Colonic mucosa (tissue), 4 donors: ENCODE measurements at regions not wholly inside any gene's neighbourhood (a gene's known extent, or its start where the extent isn't known, plus 50 kb on each side); places are given as distances from the start of the nearest gene placed in this dataset.

Source experiments
- DNase-seq: peaks from one replicate; pipeline ENCODE4 v3.0.0-alpha.2; 2020
- H3K27ac ChIP-seq: fragments of 200-600 bp; one replicate; pipeline ENCODE4 v1.8.0; 2021
- H3K27me3 ChIP-seq: fragments of 200-600 bp; one replicate; pipeline ENCODE4 v1.8.0; 2021
- H3K36me3 ChIP-seq: fragments of 200-600 bp; one replicate; pipeline ENCODE4 v1.8.0; 2021
- H3K4me1 ChIP-seq: fragments of 200-600 bp; one replicate; pipeline ENCODE4 v1.8.0; 2021; ENCODE audit warnings: mild to moderate bottlenecking
- H3K4me3 ChIP-seq: fragments of 200-600 bp; one replicate; pipeline ENCODE4 v1.8.0; 2021
- H3K9ac ChIP-seq, 2 donors: one replicate each; pipeline ENCODE4 v1.7.0; 2013; ENCODE audit warnings: control low read depth in 2 of 2, low read depth in 2 of 2, low read length in 2 of 2
- H3K9me3 ChIP-seq: fragments of 200-600 bp; one replicate; pipeline ENCODE4 v1.8.0; 2021
- CTCF ChIP-seq: fragments of 200-600 bp; IDR thresholded peaks from one replicate; pipeline ENCODE4 v1.8.0; 2022; ENCODE audit warnings: antibody characterized with exemption, mild to moderate bottlenecking
- intact Hi-C: fragments of 100-400 bp; cut with DNase I; formaldehyde crosslinking; loops from one replicate; pipeline ENCODE4 v1.14.1; 2022
- donor health status: healthy.
- donor health status: DM: no; HTN: no; CAD: no.
- donor health status: DM: no; HTN: no; CAD: no.

GRCh38 chr3:10712121-10712520, 103.9 kb upstream of the SLC6A11 start:
- Histone ChIP-seq H3K4me3 (no peak overlapping the region), H3K27me3 (peaks cover 16% of the 10 kb centered on the region), H3K36me3 (no peaks in the 10 kb centered on the region), H3K4me1 (no peaks in the 10 kb centered on the region), H3K27ac (no peak overlapping the region), H3K9me3 (no peaks in the 10 kb centered on the region), H3K9ac (no peak overlapping the region)
- no peak for TF ChIP-seq CTCF
- intact Hi-C loops: no loop called here
- DNase-seq: no peak

- H3K4me1 ChIP-seq: no peaks in the 10 kb centered on the region
- peaks cover 5% of the 10 kb centered on the region for H3K27me3 ChIP-seq
- no peaks in the 10 kb centered on the region for H3K9me3 ChIP-seq
- no peak overlapping the region for H3K4me3 ChIP-seq
- intact Hi-C loops: no loop called here
- no peak for TF ChIP-seq CTCF
- no peak overlapping the region for H3K27ac ChIP-seq
- DNase-seq: no peak
- H3K9ac ChIP-seq: no peak overlapping the region
- H3K36me3 ChIP-seq: no peaks in the 10 kb centered on the region
Measured at GRCh38 chr3:10713656-10714055, 102.4 kb upstream of the SLC6A11 start.

GRCh38 chr3:10715886-10716285, 100.1 kb upstream of the SLC6A11 start:
- no peak for DNase-seq
- TF ChIP-seq CTCF: no peak
- no peaks in the 10 kb centered on the region for H3K4me1 ChIP-seq
- H3K27ac ChIP-seq: no peak overlapping the region
- intact Hi-C loops: no loop called here
- H3K27me3 ChIP-seq: no peaks in the 10 kb centered on the region
- H3K4me3 ChIP-seq: no peak overlapping the region
- H3K36me3 ChIP-seq: no peaks in the 10 kb centered on the region
- H3K9ac ChIP-seq: no peak overlapping the region
- H3K9me3 ChIP-seq: no peaks in the 10 kb centered on the region

- TF ChIP-seq CTCF: no peak
Measured at GRCh38 chr3:10716964-10717363, 99.1 kb upstream of the SLC6A11 start.

GRCh38 chr3:10717756-10718155, 98.3 kb upstream of the SLC6A11 start:
- H3K27ac ChIP-seq: no peak overlapping the region
- H3K4me1 ChIP-seq: no peaks in the 10 kb centered on the region
- no peak overlapping the region for H3K4me3 ChIP-seq
- H3K27me3 ChIP-seq: no peaks in the 10 kb centered on the region
- no peak overlapping the region for H3K9ac ChIP-seq
- DNase-seq: no peak
- no peaks in the 10 kb centered on the region for H3K9me3 ChIP-seq
- no peak for TF ChIP-seq CTCF
- H3K36me3 ChIP-seq: no peaks in the 10 kb centered on the region
- intact Hi-C loops: no loop called here

More at GRCh38 chr3:10716964-10717363, 99.1 kb upstream of the SLC6A11 start:
- H3K27me3 ChIP-seq: no peaks in the 10 kb centered on the region
- H3K4me1 ChIP-seq: no peaks in the 10 kb centered on the region
- intact Hi-C loops: no loop called here
- H3K9ac ChIP-seq: no peak overlapping the region
- DNase-seq: no peak
- no peak overlapping the region for H3K4me3 ChIP-seq
- no peaks in the 10 kb centered on the region for H3K36me3 ChIP-seq
- H3K9me3 ChIP-seq: no peaks in the 10 kb centered on the region
- H3K27ac ChIP-seq: no peak overlapping the region

- intact Hi-C loops: no loop called here
- H3K27me3 ChIP-seq: no peaks in the 10 kb centered on the region
- H3K36me3 ChIP-seq: no peaks in the 10 kb centered on the region
- no peak overlapping the region for H3K4me3 ChIP-seq
- H3K9ac ChIP-seq: no peak overlapping the region
- no peak for TF ChIP-seq CTCF
- H3K9me3 ChIP-seq: no peaks in the 10 kb centered on the region
- no peak for DNase-seq
- no peak overlapping the region for H3K27ac ChIP-seq
- no peaks in the 10 kb centered on the region for H3K4me1 ChIP-seq
Measured at GRCh38 chr3:10721101-10721500, 94.9 kb upstream of the SLC6A11 start.
